GM23248 (cell line): ENCODE measurements at regions not wholly inside any gene's neighbourhood (a gene's known extent, or its start where the extent isn't known, plus 50 kb on each side); places are given as distances from the start of the nearest gene placed in this dataset.

Experiments used
- DNase-seq: peaks from one replicate; pipeline ENCODE4 v3.0.0-alpha.2; 2015
- H2AFZ ChIP-seq: fragments of 200-600 bp; sonication (generic); 2 replicates; pipeline ENCODE4 v1.6.1; 2016; ENCODE audit warnings: antibody characterized with exemption
- H3F3A ChIP-seq: fragments of 200-600 bp; sonication (generic); 2 replicates; pipeline ENCODE4 v1.6.1; 2016; ENCODE audit warnings: mild to moderate bottlenecking, antibody characterized with exemption, mixed run types; ENCODE audit not compliant: insufficient read depth
- H3K27ac ChIP-seq: fragments of 200-600 bp; sonication (generic); 2 replicates; pipeline ENCODE4 v1.5.1; 2016; ENCODE audit warnings: mild to moderate bottlenecking
- H3K27me3 ChIP-seq: fragments of 200-600 bp; sonication (generic); replicated peaks from 2 replicates; pipeline ENCODE4 v1.6.1; 2016; ENCODE audit warnings: mild to moderate bottlenecking; ENCODE audit not compliant: insufficient read depth
- H3K36me3 ChIP-seq: fragments of 200-600 bp; sonication (generic); 2 replicates; pipeline ENCODE4 v1.6.1; 2016; ENCODE audit warnings: low read depth, mild to moderate bottlenecking
- H3K4me1 ChIP-seq: fragments of 200-600 bp; sonication (generic); 2 replicates; pipeline ENCODE4 v1.6.1; 2016; ENCODE audit warnings: mild to moderate bottlenecking; ENCODE audit not compliant: insufficient read depth
- H3K4me2 ChIP-seq: fragments of 200-600 bp; sonication (generic); one replicate; pipeline ENCODE4 v1.6.1; 2016; ENCODE audit warnings: mild to moderate bottlenecking; ENCODE audit not compliant: unreplicated experiment
- H3K4me3 ChIP-seq: fragments of 200-600 bp; sonication (generic); 2 replicates; pipeline ENCODE4 v1.5.1; 2016; ENCODE audit warnings: mild to moderate bottlenecking
- H3K79me2 ChIP-seq: fragments of 200-600 bp; sonication (generic); 2 replicates; pipeline ENCODE4 v1.6.1; 2016; ENCODE audit warnings: mild to moderate bottlenecking; ENCODE audit not compliant: insufficient read depth
- H3K9ac ChIP-seq: fragments of 200-600 bp; sonication (generic); 2 replicates; pipeline ENCODE4 v1.6.1; 2016; ENCODE audit warnings: mild to moderate bottlenecking
- H3K9me2 ChIP-seq: fragments of 200-600 bp; sonication (generic); 2 replicates; pipeline ENCODE4 v1.6.1; 2016; ENCODE audit warnings: mixed run types, mild to moderate bottlenecking, moderate library complexity; ENCODE audit not compliant: insufficient read depth
- H3K9me3 ChIP-seq: fragments of 200-600 bp; sonication (generic); one replicate; pipeline ENCODE4 v1.6.1; 2017; ENCODE audit warnings: low read depth
- H4K20me1 ChIP-seq: fragments of 200-600 bp; sonication (generic); 2 replicates; pipeline ENCODE4 v1.6.0; 2016; ENCODE audit not compliant: insufficient read depth
- EZH2 ChIP-seq: fragments of 200-600 bp; sonication (generic); IDR thresholded peaks from 2 replicates; pipeline ENCODE4 v1.6.1; 2018; ENCODE audit warnings: antibody characterized with exemption, mild to moderate bottlenecking; ENCODE audit not compliant: insufficient read depth, poor library complexity, severe bottlenecking
- EZH2phosphoT487 ChIP-seq: fragments of 200-600 bp; sonication (generic); IDR thresholded peaks from 2 replicates; pipeline ENCODE4 v1.6.1; 2018; ENCODE audit warnings: antibody characterized with exemption, moderate library complexity, mild to moderate bottlenecking, low read depth; ENCODE audit not compliant: insufficient read depth
- WGBS, 2 experiments: methylation state at CpG; one replicate each; pipeline ENCODE4 v1.1.6; 2015 to 2017; ENCODE audit warnings: low lambda C conversion rate in 2 of 2, low coverage in 1 of 2; ENCODE audit errors: missing lambda C conversion rate in 2 of 2; 5-methylcytosine and 5-hydroxymethylcytosine counted together
- in situ Hi-C: fragments of 300-500 bp; cut with MboI; formaldehyde crosslinking; loops from 2 replicates; pipeline ENCODE4 v1.15.0; 2020

DNA sequence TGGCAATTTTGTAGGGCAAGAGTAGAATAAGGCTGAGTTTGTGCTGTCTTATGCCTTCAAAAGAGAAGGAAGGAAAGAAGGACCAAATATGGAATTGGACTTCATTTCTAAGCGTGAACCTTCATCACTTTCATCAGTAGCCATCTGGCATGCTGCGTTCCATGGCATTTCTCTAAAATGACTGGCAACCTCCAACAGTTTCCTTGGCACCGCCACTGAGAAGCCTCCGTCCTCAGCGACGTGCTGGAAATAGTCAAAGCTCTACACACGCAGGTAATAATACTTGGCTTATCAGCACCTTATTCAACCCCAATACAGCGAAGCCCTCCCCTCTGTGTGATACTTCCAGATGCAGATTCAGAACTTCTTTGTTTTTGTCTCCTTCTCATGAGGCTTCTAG is 169.7 kb upstream of the CD180 start:
- H2AFZ ChIP-seq, result no peak overlapping the region
- H3K79me2 ChIP-seq, result no peaks in the 10 kb centered on the region
- no peak for DNase-seq
- H3K9me2 ChIP-seq, result 0 out of 2 replicates have a peak, but pooled peaks cover 7% of the 10 kb centered on the region
- H4K20me1 ChIP-seq, result no peaks in the 10 kb centered on the region
- H3K4me2 ChIP-seq, result no peak overlapping the region
- no peak overlapping the region for H3K4me3 ChIP-seq
- TF ChIP-seq EZH2, result no peak
- TF ChIP-seq EZH2phosphoT487, result no peak
- no peaks in the 10 kb centered on the region for H3K4me1 ChIP-seq
- no peaks in the 10 kb centered on the region for H3F3A ChIP-seq
- H3K36me3 ChIP-seq, result no peaks in the 10 kb centered on the region
- no peaks in the 10 kb centered on the region for H3K27me3 ChIP-seq
- no peak overlapping the region for H3K27ac ChIP-seq
- H3K9me3 ChIP-seq, result no peaks in the 10 kb centered on the region
- no peak overlapping the region for H3K9ac ChIP-seq
- WGBS, 2 experiments, result 81% methylated on average over 8 of the region's 8 CpGs
- in situ Hi-C loops, result no loop called here

- Histone ChIP-seq H3K27me3 (no peaks in the 10 kb centered on the region), H3K36me3 (no peaks in the 10 kb centered on the region), H3K27ac (no peak overlapping the region), H3F3A (no peaks in the 10 kb centered on the region), H3K79me2 (no peaks in the 10 kb centered on the region), H3K4me3 (no peak overlapping the region), H3K4me1 (no peaks in the 10 kb centered on the region), H3K9me3 (no peaks in the 10 kb centered on the region), H3K4me2 (no peak overlapping the region), H2AFZ (no peak overlapping the region), H4K20me1 (no peaks in the 10 kb centered on the region), H3K9ac (no peak overlapping the region), H3K9me2 (0 out of 2 replicates have a peak, but pooled peaks cover 7% of the 10 kb centered on the region)
- no peak for DNase-seq
- 54 to 62% methylated on average over 3 of the region's 3 CpGs for WGBS, 2 experiments
- in situ Hi-C loops, result no loop called here
- TF ChIP-seq EZH2, result no peak
Measured at GRCh38 chr5:67364381-67364970, 167.9 kb upstream of the CD180 start.

- 47 to 62% methylated on average over 1 of the region's 1 CpG for WGBS, 2 experiments
- no peaks in the 10 kb centered on the region for H3K27me3 ChIP-seq
- H2AFZ ChIP-seq, result no peak overlapping the region
- H3K4me2 ChIP-seq, result no peak overlapping the region
- H3F3A ChIP-seq, result no peaks in the 10 kb centered on the region
- no peaks in the 10 kb centered on the region for H3K4me1 ChIP-seq
- H3K36me3 ChIP-seq, result no peaks in the 10 kb centered on the region
- no peak for DNase-seq
- no peak overlapping the region for H3K9ac ChIP-seq
- no peaks in the 10 kb centered on the region for H3K79me2 ChIP-seq
- H3K9me3 ChIP-seq, result no peaks in the 10 kb centered on the region
- no peak for TF ChIP-seq EZH2phosphoT487
- TF ChIP-seq EZH2, result no peak
- H3K27ac ChIP-seq, result no peak overlapping the region
- H4K20me1 ChIP-seq, result no peaks in the 10 kb centered on the region
- no peak overlapping the region for H3K4me3 ChIP-seq
- 0 out of 2 replicates have a peak, but pooled peaks cover 7% of the 10 kb centered on the region for H3K9me2 ChIP-seq
- in situ Hi-C loops, result no loop called here
Measured at GRCh38 chr5:67363963-67364362, 167.4 kb upstream of the CD180 start.

DNA sequence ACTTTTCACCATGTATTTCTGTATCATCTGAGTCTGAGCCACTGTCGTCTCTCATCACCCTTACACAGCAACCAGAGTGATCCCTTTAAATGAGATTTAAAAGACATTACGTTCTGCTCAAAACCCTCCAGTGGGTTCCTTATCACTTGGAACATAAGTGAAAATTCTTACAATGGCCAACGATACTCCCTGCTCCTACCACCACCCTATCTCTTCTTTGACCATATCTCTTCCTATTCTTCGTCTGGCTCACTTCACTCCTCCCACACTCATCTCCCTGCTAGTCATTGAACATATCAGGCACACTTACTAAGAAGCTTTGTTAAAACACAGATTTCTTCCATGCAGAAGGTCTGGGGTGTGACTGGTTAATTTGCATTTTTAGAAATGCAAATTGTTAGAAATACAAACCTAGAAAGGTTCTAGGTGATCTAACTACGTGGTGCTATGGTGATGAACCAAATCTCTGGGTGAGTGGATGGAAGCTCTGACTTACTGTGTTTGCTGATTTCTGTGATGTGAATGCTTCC is 166.6 kb upstream of the CD180 start:
- in situ Hi-C loops, result no loop called here
- no peak overlapping the region for H3K4me3 ChIP-seq
- no peaks in the 10 kb centered on the region for H3K27me3 ChIP-seq
- H3K9ac ChIP-seq, result no peak overlapping the region
- no peaks in the 10 kb centered on the region for H4K20me1 ChIP-seq
- H3F3A ChIP-seq, result no peaks in the 10 kb centered on the region
- no peak for DNase-seq
- no peak overlapping the region for H2AFZ ChIP-seq
- TF ChIP-seq EZH2phosphoT487, result no peak
- no peak for TF ChIP-seq EZH2
- no peaks in the 10 kb centered on the region for H3K9me3 ChIP-seq
- H3K27ac ChIP-seq, result no peak overlapping the region
- 85 to 87% methylated on average over 5 of the region's 5 CpGs for WGBS, 2 experiments
- no peaks in the 10 kb centered on the region for H3K36me3 ChIP-seq
- no peaks in the 10 kb centered on the region for H3K4me1 ChIP-seq
- no peak overlapping the region for H3K4me2 ChIP-seq
- no peaks in the 10 kb centered on the region for H3K79me2 ChIP-seq
- H3K9me2 ChIP-seq, result 0 out of 2 replicates have a peak, but pooled peaks cover 7% of the 10 kb centered on the region
